ENCODE measurements at regions not wholly inside any gene's neighbourhood (a gene's known extent, or its start where the extent isn't known, plus 50 kb on each side); places are given as distances from the start of the nearest gene placed in this dataset.

GRCh38 chr16:87226926-87227295 lies 90.3 kb downstream of the C16orf95 start:
- DNase-seq (ENCODE audit: low read depth in 2 of 2) = no peak

- DNase-seq (ENCODE audit: low read depth in 2 of 2) = no peak
Observed at GRCh38 chr16:87227296-87227951, 89.8 kb downstream of the C16orf95 start.

- no peak for DNase-seq (ENCODE audit: low read depth in 2 of 2)
Observed at GRCh38 chr16:87228363-87228762, 88.8 kb downstream of the C16orf95 start.

GRCh38 chr16:87229230-87230188 lies 87.7 kb downstream of the C16orf95 start:
- no peak for DNase-seq (ENCODE audit: low read depth in 2 of 2)

GRCh38 chr16:87230571-87230970 lies 86.6 kb downstream of the C16orf95 start:
- no peak for DNase-seq (ENCODE audit: low read depth in 2 of 2)

- no peak for DNase-seq (ENCODE audit: low read depth in 2 of 2)
Observed at GRCh38 chr16:87231295-87231694, 85.9 kb downstream of the C16orf95 start.

GRCh38 chr16:87231911-87232310 lies 85.3 kb downstream of the C16orf95 start:
- no peak for DNase-seq (ENCODE audit: low read depth in 2 of 2)

- DNase-seq (ENCODE audit: low read depth in 2 of 2) = no peak
Observed at GRCh38 chr16:87233928-87234327, 83.3 kb downstream of the C16orf95 start.

- no peak for DNase-seq (ENCODE audit: low read depth in 2 of 2)
Observed at GRCh38 chr16:87234601-87235000, 82.6 kb downstream of the C16orf95 start.

GRCh38 chr16:87235810-87236515 lies 81.2 kb downstream of the C16orf95 start:
- no peak for DNase-seq (ENCODE audit: low read depth in 2 of 2)

GRCh38 chr16:87236516-87237115 lies 80.6 kb downstream of the C16orf95 start:
- no peak for DNase-seq (ENCODE audit: low read depth in 2 of 2)

- no peak for DNase-seq (ENCODE audit: low read depth in 2 of 2)
Observed at GRCh38 chr16:87238361-87238715, 78.9 kb downstream of the C16orf95 start.

GRCh38 chr16:87239545-87239944 lies 77.6 kb downstream of the C16orf95 start:
- no peak for DNase-seq (ENCODE audit: low read depth in 2 of 2)

- DNase-seq (ENCODE audit: low read depth in 2 of 2) = no peak
Observed at GRCh38 chr16:87240211-87241136, 76.7 kb downstream of the C16orf95 start.

GRCh38 chr16:87241137-87241771 lies 75.9 kb downstream of the C16orf95 start:
- DNase-seq (ENCODE audit: low read depth in 2 of 2) = no peak

- DNase-seq (ENCODE audit: low read depth in 2 of 2) = no peak
Observed at GRCh38 chr16:87243478-87243877, 73.7 kb downstream of the C16orf95 start.

- DNase-seq (ENCODE audit: low read depth in 2 of 2) = no peak
Observed at GRCh38 chr16:87244636-87245197, 72.5 kb downstream of the C16orf95 start.

GRCh38 chr16:87245511-87245910 lies 71.7 kb downstream of the C16orf95 start:
- DNase-seq (ENCODE audit: low read depth in 2 of 2) = no peak

GRCh38 chr16:87246269-87247065 lies 70.7 kb downstream of the C16orf95 start:
- DNase-seq (ENCODE audit: low read depth in 2 of 2) = no peak
